VCaP (cell line): ENCODE measurements at regions not wholly inside any gene's neighbourhood (a gene's known extent, or its start where the extent isn't known, plus 50 kb on each side); places are given as distances from the start of the nearest gene placed in this dataset.
A peak's percentile ranks its signal among the peaks of the same experiment; 100 is the strongest.

Source experiments
- H3K27ac ChIP-seq: fragments of 450-650 bp; 2 replicates; pipeline ENCODE4 v1.5.1; 2017
- TF ChIP-seq, protein P1 (sequence below): fragments of 450-650 bp; conservative IDR thresholded peaks from 2 replicates; pipeline ENCODE4 v1.5.1; 2017; ENCODE audit warnings: mild to moderate bottlenecking, moderate library complexity

DNA sequence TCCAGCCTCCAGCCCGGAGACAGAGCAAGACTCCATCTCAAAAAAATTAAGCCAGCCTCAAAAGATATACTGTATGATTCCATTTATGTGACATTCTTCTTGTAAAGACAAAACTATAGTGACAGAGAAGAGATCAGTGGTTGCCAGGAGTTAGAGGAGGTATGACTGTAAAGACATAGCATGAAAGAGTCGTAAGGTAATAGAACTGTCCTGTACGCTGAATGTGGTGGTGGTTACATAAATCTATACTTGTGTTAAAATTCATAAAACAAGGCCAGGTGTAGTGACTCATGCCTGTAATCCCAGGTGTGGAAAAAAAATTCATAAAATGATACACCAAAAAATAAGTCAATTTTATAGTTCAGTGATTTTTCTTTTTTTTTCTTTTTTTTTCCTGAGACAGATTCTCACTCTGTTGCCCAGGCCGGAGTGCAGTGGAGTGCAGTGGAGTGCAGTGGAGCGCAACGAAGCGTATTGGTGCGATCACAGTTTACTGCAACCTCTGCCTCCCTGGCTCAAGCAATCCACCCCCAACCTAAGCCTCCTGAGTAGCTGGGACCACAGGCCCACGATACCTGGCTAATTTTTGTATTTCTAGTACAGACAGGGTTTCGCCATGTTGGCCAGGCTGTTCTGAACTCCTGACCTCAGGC, 84.9 kb upstream of the CXADR start:
- H3K27ac ChIP-seq, result no peak overlapping the region
- TF ChIP-seq, protein P1, sequence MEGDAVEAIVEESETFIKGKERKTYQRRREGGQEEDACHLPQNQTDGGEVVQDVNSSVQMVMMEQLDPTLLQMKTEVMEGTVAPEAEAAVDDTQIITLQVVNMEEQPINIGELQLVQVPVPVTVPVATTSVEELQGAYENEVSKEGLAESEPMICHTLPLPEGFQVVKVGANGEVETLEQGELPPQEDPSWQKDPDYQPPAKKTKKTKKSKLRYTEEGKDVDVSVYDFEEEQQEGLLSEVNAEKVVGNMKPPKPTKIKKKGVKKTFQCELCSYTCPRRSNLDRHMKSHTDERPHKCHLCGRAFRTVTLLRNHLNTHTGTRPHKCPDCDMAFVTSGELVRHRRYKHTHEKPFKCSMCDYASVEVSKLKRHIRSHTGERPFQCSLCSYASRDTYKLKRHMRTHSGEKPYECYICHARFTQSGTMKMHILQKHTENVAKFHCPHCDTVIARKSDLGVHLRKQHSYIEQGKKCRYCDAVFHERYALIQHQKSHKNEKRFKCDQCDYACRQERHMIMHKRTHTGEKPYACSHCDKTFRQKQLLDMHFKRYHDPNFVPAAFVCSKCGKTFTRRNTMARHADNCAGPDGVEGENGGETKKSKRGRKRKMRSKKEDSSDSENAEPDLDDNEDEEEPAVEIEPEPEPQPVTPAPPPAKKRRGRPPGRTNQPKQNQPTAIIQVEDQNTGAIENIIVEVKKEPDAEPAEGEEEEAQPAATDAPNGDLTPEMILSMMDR, result no peak

DNA sequence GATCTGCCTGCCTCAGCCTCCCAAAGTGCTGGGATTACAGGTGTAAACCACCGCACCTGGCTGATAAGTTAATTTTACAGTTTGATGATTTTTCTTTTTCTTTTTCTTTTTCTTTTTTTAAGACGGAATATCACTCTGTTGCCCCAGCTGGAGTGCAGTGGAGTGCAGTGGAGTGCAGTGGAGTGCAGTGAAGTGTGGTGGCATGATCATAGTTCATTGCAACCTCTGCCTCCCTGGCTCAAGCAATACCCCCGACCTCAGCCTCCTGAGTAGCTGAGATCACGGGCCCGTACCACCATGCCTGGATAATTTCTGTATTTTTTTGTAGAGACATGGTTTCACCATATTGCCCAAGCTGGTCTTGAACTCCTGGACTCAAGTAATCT, 84.4 kb upstream of the CXADR start:
- TF ChIP-seq, protein P1, result no peak

DNA sequence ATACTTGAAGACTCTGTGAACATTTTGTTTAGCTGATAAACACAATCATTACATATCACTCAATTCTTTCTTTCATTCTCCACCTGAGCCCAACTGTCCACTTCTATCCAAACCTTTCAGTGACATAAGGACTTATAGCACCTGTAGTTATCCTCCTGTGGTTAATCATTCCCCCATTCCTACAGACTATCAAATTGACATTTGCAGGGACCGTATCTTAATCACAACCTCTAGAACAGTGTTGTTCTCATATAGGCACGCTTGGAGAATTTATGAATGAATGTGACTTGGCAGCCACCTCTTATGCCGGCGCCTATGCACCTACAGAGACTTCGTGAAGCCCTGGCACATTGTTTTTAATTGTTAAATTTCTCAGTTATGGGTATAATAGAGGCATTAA, 83.9 kb upstream of the CXADR start:
- H3K27ac ChIP-seq, result no peak overlapping the region
- TF ChIP-seq, protein P1, result no peak

More for the DNA sequence above, 84.4 kb upstream of the CXADR start:
- H3K27ac ChIP-seq, result no peak overlapping the region

DNA sequence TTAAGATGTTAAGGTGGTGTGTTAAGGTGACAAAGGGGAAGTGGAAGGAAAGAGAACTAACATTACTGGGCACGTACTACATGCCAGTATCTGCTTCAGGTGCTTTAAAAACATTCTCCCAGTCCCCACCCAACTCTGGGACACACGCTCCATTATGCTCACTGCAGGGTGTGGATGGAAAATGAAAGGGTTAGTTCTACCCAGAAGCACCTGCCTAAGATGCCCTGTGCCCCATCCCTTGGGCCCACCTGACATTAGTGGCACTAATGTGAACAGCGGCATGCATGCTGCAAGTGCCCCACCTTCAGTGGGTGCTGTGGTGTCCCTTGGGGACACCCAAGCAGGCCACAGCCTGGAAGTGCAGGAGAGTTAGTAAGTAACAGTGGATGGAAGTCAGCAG, 82.9 kb upstream of the CXADR start:
- TF ChIP-seq, protein P1, result no peak

DNA sequence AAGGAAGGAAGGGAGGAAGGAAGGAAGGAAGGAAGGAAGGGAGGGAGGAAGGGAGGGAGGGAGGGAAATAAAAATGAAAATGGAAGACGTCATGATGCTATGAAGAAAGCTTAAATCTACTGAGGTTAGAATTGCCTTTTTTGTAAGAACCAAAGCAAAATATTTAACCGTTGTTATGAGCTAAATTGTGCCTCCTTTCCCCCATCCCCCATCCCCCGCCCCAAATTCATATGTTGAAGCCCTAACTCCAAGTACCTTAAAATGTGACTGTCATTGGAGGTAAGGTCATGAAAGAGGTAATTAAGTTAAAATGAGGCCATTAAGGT, 80.1 kb upstream of the CXADR start:
- TF ChIP-seq, protein P1, result no peak
- H3K27ac ChIP-seq, result peak overlapping the region; percentile 98; the same call in 1 of the 2 replicates

More for the DNA sequence above, 82.9 kb upstream of the CXADR start:
- no peak overlapping the region for H3K27ac ChIP-seq

DNA sequence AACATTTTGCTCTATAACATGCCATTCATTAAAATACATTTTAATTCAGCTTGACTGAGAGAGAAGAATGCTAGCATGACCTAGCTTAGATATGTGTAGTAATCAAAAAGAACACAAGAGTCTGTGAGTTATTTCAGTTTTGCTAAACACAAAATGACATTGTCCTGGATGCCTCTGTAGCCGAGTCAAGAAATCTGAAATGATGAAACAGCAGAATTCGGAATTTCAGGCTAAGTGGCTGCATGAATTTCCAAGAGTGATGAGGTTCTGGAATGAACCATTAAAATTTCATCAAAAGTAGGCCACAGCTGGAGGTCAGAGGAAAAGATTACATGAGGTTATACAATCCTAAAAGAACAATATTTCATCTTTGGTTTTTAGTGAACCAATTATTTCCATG, 79.1 kb upstream of the CXADR start:
- peak overlapping the region; percentile 98 for H3K27ac ChIP-seq
- TF ChIP-seq, protein P1, result no peak

DNA sequence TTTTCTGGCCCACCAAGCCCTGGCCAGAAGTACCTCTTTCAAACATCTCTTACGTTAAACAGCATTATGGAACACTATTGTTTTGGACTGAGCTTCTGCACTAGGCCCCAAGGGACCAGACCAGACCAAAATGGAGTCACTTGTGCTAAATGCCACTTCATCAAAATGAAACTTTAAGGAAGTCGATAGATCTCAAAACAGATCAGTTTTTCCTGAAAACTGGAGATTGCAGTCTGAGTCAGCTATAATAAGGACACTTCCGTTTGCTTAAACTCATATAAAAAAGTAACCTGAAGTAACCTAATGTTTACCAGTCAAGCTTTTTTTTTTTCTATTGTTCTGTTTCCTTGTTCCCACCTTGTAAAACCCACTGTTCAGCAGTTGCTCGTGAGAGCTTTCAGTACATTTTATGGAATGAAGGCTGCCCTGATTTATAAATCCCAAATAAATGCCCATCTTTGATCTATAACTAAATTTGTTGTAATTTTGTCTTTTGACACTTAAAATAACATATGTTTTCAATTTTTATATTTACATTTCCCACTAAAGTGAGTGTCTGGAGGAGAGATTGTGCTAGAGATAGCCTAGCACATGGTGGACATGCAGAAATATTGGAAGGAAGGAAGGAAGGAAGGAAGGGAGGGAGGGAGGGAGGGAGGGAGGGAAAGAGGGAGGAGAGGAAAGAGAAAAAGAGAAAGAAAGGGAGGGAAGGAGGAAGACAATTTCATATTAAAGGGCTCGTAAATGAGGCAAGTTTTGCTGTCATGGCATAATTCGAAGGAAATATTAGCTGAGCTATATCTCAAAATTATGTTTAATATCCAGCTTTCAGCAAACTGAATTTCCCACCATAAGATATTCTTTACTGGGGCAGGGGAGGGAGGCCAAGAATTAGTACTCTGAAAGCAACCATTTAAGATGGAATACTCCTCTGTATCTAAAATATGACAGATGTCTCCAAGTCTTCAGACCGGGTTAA, 77.0 kb upstream of the CXADR start:
- peak overlapping the region; percentile 98 for H3K27ac ChIP-seq
- TF ChIP-seq, protein P1, result no peak
